HG03139 (cell line): ENCODE measurements at regions not wholly inside any gene's neighbourhood (a gene's known extent, or its start where the extent isn't known, plus 50 kb on each side); places are given as distances from the start of the nearest gene placed in this dataset.

Experiments used
- ATAC-seq: cut with Tn5 transposase; IDR thresholded peaks from one replicate; pipeline ENCODE4 v1.9.1; 2021; ENCODE audit not compliant: unreplicated experiment

GRCh38 chr16:74232806-74233465, 63.7 kb upstream of the PSMD7 start:
- ATAC-seq, result no peak

GRCh38 chr16:74230126-74230525, 66.5 kb upstream of the PSMD7 start:
- no peak for ATAC-seq

- ATAC-seq, result no peak
These were observed 70.2 kb upstream of the PSMD7 start for GRCh38 chr16:74226338-74226954.

GRCh38 chr16:74224828-74225612, 71.6 kb upstream of the PSMD7 start:
- ATAC-seq, result no peak

GRCh38 chr16:74221828-74222227, 74.8 kb upstream of the PSMD7 start:
- ATAC-seq, result no peak

- ATAC-seq, result no peak
These were observed 76.9 kb upstream of the PSMD7 start for GRCh38 chr16:74219706-74220105.

- ATAC-seq, result no peak
These were observed 77.7 kb upstream of the PSMD7 start for GRCh38 chr16:74218871-74219270.

- no peak for ATAC-seq
These were observed 80.3 kb upstream of the PSMD7 start for GRCh38 chr16:74216319-74216718.

- no peak for ATAC-seq
These were observed 81.4 kb upstream of the PSMD7 start for GRCh38 chr16:74215249-74215648.

- no peak for ATAC-seq
These were observed 83.2 kb upstream of the PSMD7 start for GRCh38 chr16:74213372-74213771.

- no peak for ATAC-seq
These were observed 86.4 kb upstream of the PSMD7 start for GRCh38 chr16:74210245-74210644.

- ATAC-seq, result no peak
These were observed 94.6 kb upstream of the PSMD7 start for GRCh38 chr16:74202009-74202408.

GRCh38 chr16:74201576-74201975, 95.0 kb upstream of the PSMD7 start:
- ATAC-seq, result no peak

- no peak for ATAC-seq
These were observed 95.7 kb upstream of the PSMD7 start for GRCh38 chr16:74200921-74201320.

GRCh38 chr16:74199842-74200124, 96.8 kb upstream of the PSMD7 start:
- ATAC-seq, result no peak

- ATAC-seq, result no peak
These were observed 97.4 kb upstream of the PSMD7 start for GRCh38 chr16:74199066-74199841.

- ATAC-seq, result no peak
These were observed 104.3 kb upstream of the PSMD7 start for GRCh38 chr16:74192281-74192797.

- ATAC-seq, result no peak
These were observed 106.3 kb upstream of the PSMD7 start for GRCh38 chr16:74190292-74190691.

GRCh38 chr16:74188856-74189255, 107.8 kb upstream of the PSMD7 start:
- no peak for ATAC-seq

- no peak for ATAC-seq
These were observed 110.0 kb upstream of the PSMD7 start for GRCh38 chr16:74186561-74186971.

GRCh38 chr16:74184839-74185238, 111.8 kb upstream of the PSMD7 start:
- ATAC-seq, result no peak
